GM11168 (cell line): ENCODE measurements at regions not wholly inside any gene's neighbourhood (a gene's known extent, or its start where the extent isn't known, plus 50 kb on each side); places are given as distances from the start of the nearest gene placed in this dataset.

Experiments used
- in situ Hi-C: fragments of 300-500 bp; cut with MboI; formaldehyde crosslinking; loops from one replicate; pipeline ENCODE4 v1.12.0; 2022; ENCODE audit warnings: low sequenced_read_pairs; ENCODE audit not compliant: unreplicated experiment

DNA sequence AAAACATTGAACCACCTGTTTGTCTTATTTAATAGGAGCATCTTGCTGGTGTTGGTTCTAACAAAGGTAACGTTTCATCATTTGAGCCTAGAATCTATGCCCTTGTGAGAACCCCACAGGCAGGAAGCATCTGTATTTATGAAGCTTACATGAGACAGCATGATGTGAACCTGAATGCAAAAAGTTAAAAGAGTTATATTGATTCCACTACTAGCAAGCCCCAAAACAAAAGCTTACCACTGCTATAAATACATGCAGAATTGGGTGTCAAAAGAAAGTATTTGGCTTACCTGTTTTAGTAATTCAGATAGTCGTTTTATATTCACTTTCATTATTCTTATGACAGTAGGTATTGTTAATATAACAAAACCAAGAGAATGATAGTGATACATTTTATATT lies 301.2 kb upstream of the ADGRL2 start:
- in situ Hi-C loops: no loop called here

DNA sequence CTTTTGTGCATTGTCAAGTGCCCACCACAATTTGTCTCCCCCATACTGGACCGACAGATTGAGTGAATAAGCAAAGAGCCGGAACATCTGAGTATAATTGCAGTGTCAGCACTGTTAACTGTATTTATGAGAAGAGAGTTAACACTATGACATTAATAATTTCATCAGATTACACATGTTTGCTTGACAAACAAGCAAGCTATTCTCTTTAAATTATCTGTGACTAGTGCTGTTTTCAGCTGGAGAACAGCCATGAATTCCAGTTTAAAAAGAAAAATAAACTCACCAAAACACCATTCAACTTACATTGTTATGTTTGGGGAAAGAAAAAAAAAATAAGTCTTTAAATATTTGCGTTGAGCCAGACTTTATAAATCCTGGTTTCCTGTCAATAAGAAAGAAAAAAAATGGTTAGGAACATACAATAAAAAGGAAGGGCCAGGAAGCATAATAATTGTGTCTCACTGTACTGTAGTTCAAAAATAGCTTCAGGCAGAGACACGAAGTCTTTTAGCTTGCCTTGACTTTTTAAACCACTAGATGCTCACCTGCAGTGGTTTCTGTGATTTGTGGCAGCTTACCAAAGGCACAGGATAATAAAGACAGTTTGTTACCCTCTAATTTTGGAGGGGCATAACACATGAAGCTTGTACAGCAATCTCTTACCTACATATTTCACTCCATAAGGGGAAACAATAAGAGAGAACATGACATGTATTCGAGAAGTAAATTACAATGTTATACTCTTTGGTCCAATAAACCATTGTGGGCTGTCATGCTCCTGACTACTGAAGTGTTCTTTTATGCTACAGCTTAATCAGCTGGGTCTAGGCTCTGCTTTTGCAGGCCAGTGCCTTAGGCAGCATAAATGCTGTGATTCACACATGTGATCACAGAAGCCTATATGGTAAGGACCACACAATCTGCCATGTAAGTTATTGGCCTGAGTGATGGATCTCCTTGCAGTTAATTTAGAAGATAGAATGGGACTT lies 302.0 kb upstream of the ADGRL2 start:
- in situ Hi-C loops: no loop called here

DNA sequence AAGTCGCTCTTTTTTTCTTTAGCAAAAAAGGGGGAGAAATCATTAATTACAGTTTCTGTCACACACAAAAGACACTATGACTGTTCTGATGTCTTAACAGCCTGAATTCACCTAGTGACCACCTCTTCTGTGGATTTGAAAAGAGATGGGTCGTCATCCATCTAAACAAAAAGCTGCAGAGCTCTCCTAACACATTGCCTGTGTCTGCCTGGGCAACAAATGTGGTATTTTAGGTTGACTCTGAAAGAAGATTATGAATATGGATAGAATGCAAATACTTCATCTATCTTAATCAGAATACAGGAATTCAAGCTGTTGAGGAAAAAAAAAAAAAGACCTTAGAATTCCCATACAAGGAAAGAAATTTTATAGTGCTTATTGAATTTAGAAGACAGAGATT lies 304.4 kb upstream of the ADGRL2 start:
- in situ Hi-C loops: no loop called here

DNA sequence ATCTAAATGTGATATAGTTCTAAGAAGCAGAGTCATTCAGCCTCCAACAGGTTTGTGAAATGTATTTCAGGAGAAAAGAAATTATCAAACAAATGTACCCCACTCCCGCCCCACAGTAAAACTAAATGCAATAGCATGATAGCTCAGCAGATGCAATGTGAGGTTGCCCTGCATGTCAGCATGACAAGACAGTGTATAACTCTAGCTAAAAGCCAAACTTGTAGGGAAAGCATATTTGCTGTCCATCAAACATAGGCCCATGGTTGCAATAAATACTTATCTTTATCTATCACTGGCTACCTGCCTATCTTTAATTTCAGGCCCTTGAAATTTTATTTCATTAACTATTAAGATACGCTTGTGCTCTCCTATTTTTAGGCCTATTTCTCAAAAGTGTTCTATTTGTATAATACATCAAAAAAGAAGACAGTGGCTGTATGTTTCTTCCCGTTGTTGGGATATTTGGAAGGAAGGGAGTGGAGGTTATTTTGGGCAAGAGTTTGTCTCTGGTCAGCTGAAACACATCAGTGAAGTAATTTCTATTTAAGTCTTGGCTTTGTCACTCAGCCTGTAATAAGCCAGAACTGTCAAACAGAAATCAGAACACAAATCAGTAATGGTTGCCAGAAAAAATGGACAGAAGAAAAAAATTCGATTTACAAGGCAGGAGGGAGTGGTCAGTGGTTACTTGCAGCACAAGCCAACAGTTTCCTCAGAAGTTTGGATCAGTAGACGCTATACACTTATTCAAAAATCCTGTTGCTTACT lies 307.4 kb upstream of the ADGRL2 start:
- in situ Hi-C loops: no loop called here

DNA sequence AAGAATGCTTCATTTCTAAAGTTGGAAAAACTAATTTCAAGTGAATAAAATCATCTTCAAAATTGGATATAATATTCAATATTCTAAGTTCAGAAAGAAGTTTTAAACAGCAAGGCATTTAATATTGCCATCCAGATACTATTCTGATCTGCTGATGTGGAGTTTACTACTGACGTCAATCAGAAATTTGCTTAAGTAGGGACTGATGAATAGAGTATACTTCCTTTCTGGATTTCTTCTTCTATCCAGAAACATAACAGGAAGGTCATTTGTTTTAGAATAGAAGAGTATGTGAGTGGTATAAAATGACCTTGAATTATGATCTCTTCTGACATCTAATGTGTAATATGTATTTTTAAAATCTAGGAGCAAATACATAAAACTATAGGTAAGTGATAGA lies 308.1 kb upstream of the ADGRL2 start:
- in situ Hi-C loops: no loop called here

DNA sequence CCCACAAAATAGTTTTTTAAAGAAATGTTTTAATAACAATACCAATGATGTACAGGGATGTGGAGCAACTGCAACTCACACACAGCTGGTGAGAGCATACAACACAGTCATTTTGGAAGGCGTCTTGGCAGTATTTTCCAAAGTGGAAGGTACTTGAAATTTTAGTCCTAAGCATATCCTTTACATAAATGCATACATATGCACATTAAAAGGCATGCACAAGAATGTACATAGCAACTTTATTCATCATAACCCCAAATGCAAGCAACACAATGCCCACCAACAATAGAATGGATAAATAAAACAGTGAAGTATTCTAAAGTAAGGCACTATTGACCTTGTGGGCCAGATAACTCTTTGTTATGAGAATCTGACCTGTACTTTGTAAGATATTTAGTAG lies 310.1 kb upstream of the ADGRL2 start:
- in situ Hi-C loops: no loop called here

DNA sequence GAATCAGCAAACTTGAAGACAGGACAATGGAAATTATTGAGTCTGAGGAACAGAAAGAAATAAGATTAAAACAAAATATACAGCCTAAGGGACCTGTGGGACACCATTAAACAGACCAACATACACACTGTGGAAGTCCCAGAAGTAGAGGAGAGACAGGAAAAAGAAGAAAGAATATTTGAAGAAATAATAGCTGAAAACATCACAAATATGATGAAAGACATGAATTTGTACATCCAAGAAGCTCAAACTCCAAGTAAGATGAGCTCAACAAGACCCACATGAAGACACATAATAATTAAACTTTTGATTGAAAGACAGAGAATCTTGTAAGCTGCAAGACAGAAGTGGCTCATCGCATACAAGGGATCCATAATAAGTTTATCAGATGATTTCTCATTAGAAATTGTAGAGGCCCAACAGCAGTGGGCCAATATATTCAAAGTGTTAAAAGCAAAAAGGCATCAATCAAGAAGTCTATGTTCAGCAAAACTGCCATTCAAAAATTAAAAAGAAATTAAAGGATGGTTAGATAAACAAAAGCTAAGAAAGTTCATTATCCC lies 311.3 kb upstream of the ADGRL2 start:
- in situ Hi-C loops: no loop called here

DNA sequence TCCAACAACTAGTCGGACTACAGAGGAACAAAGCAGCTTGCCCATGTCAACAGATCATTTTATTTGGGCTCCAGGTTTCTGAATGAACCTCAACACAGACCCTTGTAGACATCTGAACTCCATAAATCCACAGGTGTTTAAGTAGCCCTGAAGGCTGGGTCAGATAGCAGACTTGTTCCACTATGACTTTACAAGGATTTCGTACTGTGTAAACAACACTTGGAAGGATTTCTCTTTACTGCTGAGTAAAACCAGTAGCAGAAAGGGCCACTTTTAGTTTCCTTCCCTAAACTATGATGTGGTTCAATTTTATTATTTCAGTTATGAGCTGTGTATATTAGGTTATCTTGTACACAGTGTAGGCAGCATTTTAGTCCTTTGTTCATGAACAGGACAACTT lies 316.4 kb upstream of the ADGRL2 start:
- in situ Hi-C loops: no loop called here

DNA sequence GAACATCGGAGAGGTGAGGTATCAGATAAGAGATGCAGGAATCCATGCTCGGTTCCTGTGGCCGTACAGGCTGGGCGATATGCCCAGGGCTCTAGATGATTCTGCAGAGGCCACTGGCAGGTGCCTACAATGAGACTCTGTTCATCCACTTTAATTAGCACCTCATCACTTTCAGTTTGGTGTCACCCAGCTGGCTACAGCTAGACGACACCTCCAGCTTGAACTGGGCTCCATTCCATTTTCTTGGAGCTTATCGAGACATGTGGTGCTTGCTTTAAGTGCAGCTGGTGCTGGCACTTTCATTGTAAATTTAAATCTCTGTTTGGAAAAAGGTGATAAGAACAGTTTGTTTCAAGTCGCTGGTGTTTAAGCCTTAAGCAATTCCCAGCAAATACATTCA lies 322.5 kb upstream of the ADGRL2 start:
- in situ Hi-C loops: no loop called here

DNA sequence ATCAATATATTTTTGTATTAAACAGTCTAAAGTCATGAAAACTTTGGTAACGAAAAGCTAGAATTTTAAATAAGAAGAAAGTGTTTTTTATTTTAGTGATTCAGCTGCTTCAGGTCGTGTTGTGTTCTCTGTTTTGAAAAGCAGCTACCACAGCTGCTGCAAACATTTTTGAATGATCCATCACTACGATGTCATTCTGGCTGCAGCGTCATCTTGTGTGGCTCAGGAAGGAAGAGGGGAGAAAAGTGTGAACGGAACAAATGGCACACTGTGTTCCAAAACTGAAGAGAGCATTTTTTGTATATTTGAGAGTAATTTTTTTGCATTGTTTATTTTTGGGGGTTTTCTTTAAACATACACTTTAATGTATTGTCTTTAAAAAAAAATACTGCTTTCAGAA lies 323.0 kb upstream of the ADGRL2 start:
- in situ Hi-C loops: no loop called here

DNA sequence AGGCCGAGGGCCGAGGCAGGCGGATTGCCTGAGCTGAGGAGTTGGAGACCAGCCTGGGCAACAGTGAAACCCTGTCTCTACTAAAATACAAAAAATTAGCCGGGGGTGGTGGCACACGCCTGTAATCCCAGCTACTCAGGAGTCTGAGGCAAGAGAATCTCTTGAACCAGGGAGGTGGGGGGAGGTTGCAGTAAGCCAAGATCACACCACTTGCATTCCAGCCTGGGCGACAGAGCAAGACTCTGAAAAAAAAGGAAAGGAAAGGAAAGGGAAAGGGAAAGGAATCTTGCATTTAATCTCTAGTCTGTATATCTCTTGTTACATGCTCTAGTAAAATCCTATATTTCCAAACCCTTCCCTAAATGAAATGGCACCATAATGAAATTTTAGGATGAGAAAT lies 328.3 kb upstream of the ADGRL2 start:
- in situ Hi-C loops: no loop called here

DNA sequence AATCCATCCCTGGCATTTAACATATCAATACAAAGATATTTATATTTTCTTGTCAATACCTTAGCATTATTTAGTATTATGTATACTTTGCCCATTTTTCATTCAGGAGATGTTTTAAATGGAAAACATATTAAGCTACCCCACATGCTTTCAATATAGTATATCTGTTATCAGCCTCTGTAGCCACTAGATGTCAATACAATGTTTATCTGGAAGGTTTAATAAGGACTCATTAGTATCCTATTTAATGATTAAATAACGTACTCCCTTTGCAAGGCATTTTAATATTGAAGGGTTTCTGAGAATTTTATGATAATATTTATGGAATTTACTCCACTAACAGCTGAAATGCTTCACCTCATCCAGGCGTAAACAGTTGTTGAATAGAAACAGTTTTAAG lies 329.5 kb upstream of the ADGRL2 start:
- in situ Hi-C loops: no loop called here

DNA sequence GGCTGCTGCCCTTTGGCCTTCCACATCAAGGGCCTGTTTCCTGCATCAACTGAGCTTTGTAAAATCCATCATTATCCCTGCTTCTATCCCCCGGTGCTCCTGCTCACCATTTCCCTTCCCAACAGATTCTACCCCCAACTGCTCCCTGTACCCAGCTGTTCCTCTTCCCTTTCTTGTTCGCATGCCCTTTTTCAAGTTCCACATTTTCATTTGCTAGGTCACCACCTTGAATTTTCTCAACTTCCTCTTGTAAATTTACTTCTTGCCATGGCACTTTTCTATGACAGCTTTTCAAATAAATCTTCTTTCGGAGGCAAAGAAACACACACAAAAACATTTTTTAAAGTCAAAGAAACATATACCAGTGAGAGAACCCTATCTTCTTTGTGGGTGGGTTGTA lies 330.5 kb upstream of the ADGRL2 start:
- in situ Hi-C loops: no loop called here

DNA sequence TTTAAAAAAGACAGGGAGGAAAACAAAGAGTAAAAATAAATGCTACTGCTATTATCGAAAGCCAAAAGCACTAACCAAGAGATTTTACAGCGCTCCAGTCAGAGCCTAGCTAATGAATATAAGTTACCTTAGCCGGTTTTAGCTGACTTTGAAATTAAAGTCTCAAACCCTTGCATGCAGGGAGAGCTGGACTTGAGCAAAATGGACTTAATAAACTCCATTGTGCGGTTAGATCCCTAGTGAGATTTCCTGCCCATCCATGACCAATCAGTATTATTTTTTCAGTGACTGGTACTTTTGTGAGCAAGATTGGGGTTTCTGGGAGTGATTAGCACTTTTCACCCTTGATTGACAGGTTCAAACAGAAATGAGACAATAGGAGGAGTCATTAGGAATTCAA lies 333.4 kb upstream of the ADGRL2 start:
- in situ Hi-C loops: no loop called here

DNA sequence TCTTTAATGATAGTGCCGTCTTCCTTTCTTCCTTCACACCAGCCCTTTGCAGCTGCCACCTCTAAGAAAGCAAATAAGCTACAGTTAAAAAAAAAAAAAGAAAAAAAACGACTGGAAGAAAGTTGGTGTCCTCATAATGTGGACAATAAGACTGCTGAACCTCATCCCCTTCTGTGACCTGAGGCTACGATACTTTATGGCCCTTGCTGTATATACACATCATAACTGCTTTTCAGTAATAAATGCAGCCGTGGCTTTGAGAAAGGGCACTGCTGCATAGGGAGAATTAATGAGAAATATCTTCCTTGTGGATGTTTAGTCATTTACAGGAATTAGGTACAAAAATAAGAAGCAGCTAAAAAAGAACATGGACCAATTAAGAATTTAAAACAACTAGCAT lies 333.8 kb upstream of the ADGRL2 start:
- in situ Hi-C loops: no loop called here

DNA sequence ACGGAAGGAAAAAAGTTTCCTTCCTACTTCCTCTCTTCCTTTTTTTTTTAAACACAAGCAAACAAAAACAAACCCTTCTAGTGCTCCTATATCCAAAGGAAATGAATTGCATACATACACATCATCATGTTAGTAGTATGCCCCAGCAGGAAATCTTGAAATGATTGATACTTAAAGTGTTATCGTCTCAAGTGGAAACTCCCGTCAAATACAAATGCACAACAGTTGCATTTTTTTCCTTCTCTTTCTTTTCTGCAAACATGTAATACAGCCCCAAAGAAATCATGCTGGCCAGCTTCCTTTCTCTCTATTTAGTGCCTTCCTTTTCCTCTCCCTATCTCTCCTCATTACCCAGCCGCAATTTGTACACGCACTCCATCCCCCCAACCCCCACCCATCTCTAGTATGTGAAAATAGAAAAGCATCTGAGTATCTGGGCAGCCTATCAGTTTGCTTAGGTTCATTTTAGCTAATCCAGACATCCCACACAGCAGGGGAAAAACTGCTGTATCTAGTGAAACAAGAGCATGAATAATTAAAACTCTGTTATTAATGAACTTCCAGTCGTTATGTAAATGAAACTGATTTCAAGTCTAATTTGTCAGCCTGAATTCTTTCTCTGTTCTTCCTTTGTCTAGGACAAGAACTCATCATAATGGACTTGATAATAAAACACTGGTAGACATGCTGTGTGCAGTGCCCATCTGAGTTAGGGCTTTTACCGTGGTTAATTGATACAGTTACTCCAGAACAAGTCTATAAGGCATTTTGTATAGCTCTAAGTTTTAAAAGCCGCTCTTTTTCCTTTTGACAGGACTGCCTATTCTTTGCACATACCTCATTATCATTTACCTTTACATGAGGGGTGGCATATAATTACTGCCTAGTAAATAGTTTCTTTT lies 336.5 kb upstream of the ADGRL2 start:
- in situ Hi-C loops: no loop called here

DNA sequence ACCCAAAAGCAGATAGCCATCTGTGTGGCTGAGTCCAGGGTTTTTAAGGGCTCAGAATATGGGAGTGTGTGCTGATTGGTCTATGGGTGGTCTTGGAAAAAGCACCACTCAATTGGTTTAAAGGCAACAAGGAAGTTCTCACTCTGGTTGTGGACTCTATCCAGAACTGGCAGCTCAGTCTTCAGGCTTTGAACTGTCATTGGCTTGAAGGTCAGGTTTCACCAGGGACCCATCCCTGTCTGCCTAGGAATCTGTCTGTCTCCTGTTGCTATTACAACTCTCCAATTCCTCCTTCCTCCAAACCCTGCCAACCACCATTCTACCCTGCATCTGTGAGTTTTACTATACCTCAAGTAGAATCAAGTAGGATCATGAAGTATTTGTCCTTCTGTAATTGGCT lies 341.7 kb upstream of the ADGRL2 start:
- in situ Hi-C loops: no loop called here

DNA sequence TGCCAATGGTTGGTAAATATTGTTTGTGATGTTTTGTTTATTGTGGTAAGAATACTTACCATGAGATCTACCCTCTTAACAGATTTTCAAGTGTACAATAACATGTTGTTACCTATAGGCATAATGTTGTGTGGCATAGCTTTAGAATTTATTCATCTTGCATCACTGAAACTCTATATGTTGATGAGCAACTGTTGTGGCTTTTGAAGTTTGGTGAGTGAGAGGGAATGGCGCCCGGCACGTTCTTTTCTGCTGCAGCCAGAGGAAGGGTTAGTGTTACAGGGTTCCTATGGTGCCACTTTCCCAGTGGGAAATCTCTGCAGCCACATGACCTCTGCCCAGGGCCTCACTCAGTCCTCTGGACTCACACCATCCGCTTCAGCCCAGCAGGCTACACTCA lies 342.5 kb upstream of the ADGRL2 start:
- in situ Hi-C loops: no loop called here

DNA sequence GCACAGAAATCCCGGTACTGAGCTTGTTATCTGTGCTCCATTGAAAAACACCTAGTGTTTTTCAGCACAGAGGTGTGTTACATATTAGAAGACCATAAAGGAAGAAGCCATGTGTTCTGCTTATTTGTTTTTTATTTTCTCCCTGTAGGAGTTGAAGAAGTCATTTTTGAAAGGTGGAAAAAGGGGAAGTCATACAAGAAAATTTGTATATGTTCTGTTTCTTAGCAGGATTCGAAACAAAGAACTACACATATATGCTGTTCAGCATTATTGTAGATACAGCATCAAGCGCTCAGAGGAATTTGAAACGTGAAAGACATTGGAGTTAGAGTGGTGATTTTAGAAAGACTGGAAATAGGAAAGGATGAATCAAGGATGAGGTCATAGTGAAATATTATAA lies 345.3 kb upstream of the ADGRL2 start:
- in situ Hi-C loops: no loop called here

DNA sequence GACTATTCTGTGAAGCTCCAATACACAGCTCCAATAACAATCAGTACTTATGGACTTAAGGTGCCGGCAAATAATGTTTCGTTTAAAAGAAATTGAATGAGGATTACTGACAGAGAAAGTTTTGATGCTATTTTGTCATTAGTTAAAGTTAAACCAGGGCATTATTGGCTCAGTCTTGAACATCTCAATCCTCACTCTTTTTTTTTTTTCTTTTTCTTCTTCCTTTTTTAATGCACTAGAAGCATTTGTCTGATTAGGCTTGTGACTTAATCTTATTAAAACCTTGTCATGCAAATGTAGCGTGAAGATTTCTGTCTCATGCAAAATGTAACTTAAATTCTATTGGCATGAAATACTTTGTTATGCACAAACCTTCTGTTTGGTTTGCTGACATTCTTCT lies 346.8 kb upstream of the ADGRL2 start:
- in situ Hi-C loops: no loop called here
